Kidney epithelial cell (primary cell): ENCODE measurements at regions not wholly inside any gene's neighbourhood (a gene's known extent, or its start where the extent isn't known, plus 50 kb on each side); places are given as distances from the start of the nearest gene placed in this dataset.

Source experiments
- DNase-seq: peaks from one replicate; pipeline ENCODE4 v3.0.0-alpha.2; 2010; ENCODE audit warnings: low read depth
- H3K27me3 ChIP-seq: 2 replicates; pipeline ENCODE4 v1.6.0; 2011; ENCODE audit warnings: low read length; ENCODE audit not compliant: control insufficient read depth, insufficient read depth
- H3K36me3 ChIP-seq: 2 replicates; pipeline ENCODE4 v1.5.1; 2011; ENCODE audit warnings: low read length; ENCODE audit not compliant: control insufficient read depth, insufficient read depth
- H3K4me3 ChIP-seq: 2 replicates; pipeline ENCODE4 v1.5.1; 2011; ENCODE audit warnings: low read depth, mild to moderate bottlenecking, control low read depth, low read length
- TF ChIP-seq, protein P1 (sequence below): IDR thresholded peaks from 2 replicates; pipeline ENCODE4 v1.5.1; 2011; ENCODE audit warnings: mild to moderate bottlenecking, moderate library complexity, low read length, control low read depth, inconsistent platforms; ENCODE audit not compliant: insufficient read depth, poor library complexity, severe bottlenecking

DNA sequence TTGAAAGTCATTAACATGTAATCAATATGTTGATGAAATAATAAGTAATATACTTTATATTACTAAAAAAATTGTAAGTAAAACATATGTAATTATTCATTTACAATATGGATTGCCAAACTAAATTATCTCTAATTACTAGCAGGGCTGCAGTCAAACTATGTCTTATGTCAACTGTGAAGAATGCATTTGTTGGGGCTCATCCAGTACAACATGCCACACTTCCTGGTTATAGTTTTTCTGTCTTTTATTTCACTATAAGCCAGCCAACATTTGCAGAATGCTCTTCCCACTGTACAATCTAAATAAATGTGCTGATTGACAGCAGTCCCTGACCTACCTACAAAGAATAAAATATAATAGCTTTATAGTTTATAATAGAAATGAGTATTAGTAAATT is 975.4 kb upstream of the NDST4 start:
- DNase-seq = no peak
- TF ChIP-seq, protein P1, sequence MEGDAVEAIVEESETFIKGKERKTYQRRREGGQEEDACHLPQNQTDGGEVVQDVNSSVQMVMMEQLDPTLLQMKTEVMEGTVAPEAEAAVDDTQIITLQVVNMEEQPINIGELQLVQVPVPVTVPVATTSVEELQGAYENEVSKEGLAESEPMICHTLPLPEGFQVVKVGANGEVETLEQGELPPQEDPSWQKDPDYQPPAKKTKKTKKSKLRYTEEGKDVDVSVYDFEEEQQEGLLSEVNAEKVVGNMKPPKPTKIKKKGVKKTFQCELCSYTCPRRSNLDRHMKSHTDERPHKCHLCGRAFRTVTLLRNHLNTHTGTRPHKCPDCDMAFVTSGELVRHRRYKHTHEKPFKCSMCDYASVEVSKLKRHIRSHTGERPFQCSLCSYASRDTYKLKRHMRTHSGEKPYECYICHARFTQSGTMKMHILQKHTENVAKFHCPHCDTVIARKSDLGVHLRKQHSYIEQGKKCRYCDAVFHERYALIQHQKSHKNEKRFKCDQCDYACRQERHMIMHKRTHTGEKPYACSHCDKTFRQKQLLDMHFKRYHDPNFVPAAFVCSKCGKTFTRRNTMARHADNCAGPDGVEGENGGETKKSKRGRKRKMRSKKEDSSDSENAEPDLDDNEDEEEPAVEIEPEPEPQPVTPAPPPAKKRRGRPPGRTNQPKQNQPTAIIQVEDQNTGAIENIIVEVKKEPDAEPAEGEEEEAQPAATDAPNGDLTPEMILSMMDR = no peak
- Histone ChIP-seq H3K27me3 (no peaks in the 10 kb centered on the region), H3K36me3 (no peaks in the 10 kb centered on the region), H3K4me3 (no peak overlapping the region)

DNA sequence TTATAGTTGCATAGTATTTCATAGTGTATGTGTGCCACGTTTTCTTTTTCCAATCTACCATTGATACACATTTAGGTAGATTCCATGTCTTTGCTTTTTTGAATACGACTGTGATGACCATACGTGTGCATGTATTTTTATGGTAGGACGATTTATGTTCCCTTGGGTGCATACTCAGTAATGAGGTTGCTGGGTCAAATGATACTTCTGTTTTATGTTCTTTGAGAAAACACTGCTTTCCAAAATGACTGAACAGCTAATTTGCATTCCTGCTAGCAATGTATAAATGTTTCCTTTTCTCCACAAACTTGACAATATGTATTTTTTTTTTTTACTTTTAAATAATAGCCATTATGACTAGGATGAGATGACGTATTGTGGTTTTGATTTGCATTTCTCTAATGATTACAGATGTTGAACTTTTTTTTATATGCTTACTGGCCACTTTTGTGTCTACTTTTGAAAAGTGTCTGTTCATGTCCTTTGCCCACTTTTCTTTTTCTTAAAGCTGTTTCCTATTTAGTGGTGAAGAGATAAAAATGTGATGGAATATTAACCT is 969.5 kb upstream of the NDST4 start:
- no peak for DNase-seq
- TF ChIP-seq, protein P1 = no peak
- Histone ChIP-seq H3K27me3 (no peaks in the 10 kb centered on the region), H3K36me3 (no peaks in the 10 kb centered on the region), H3K4me3 (no peak overlapping the region)

DNA sequence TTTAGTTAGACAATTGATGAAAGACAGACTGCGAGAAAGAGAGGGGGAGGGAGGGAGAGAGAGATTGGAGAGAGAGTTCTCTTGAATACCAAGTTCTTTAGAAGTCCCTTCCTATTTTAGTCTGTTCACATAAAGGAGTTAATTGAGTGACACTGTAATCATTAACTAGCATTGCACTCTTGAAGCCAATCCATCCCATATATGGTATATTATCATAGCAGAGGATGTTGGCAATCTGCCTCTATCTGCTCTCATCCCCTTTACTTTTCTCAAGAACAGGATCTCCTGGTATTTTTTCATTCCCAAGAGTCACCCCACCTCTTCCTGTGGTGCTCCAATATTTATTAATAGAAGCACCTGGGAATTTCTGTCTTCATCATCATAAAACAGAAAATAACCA is 959.6 kb upstream of the NDST4 start:
- no peaks in the 10 kb centered on the region for H3K36me3 ChIP-seq
- H3K27me3 ChIP-seq = no peaks in the 10 kb centered on the region
- no peak overlapping the region for H3K4me3 ChIP-seq
- TF ChIP-seq, protein P1 = no peak
- DNase-seq = no peak

DNA sequence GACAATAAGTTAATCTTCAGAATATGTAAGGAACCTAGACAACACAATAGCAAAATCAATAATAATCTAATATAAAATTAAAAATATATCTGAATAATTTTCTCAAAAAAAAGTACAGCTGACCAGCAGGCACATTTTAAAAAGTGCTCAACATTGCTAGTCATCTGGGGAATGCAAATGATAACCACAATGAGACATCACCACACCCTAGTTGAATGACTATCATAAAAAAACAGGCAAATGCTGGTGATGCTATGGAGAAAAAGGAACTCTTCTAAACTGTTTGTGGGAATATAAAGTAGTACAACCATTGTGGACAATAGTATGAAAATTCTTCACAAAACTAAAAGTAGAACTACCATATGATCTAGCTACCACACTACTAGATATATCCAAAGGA is 956.9 kb upstream of the NDST4 start:
- H3K4me3 ChIP-seq = no peak overlapping the region
- H3K36me3 ChIP-seq = no peaks in the 10 kb centered on the region
- no peak for DNase-seq
- TF ChIP-seq, protein P1 = no peak
- no peaks in the 10 kb centered on the region for H3K27me3 ChIP-seq

DNA sequence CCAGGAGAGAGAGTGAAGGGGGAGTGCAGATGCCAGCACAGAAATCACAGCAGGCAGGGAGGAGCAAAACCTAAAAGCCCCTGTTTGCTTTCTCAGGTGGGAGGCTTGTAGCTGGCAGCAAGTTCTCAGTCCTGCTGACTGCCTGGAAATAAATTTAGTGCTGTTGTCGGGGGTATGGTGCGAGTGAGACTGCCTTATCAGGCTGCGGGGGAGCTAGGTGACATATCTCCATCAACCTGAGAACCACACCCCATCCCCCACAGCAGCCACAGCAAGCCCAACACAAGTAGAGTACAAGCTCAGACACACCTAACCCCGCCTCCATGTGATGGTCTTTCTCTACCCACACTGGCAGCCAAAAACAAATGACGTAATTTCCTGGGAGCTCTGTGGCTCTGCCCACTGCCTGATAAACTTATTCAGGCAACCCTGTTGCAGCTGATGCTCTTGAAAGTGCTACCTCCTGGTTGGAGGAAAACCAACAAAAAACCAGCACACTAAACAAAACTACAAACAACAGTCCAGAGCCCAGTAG is 953.4 kb upstream of the NDST4 start:
- H3K4me3 ChIP-seq = no peak overlapping the region
- H3K36me3 ChIP-seq = no peaks in the 10 kb centered on the region
- TF ChIP-seq, protein P1 = no peak
- H3K27me3 ChIP-seq = no peaks in the 10 kb centered on the region
- DNase-seq = no peak

DNA sequence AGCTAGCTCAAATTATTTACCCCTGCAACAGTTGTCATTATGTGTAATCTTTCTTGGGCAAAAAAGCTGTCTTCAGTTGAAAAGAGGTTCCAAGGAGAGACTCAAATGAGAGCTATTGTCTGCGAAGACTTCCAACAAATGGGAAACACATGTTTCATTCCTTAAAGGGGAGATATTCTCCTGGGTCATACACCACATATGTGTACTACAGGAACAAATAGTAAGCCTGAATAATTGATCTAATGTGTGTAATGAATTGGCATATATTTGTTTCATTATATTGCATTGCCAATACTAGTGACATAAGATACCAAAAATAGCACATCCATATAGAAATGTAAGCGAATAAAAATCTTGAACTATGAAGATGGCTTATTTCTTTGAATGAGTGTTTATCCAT is 950.9 kb upstream of the NDST4 start:
- H3K27me3 ChIP-seq = no peaks in the 10 kb centered on the region
- DNase-seq = no peak
- TF ChIP-seq, protein P1 = no peak
- H3K4me3 ChIP-seq = no peak overlapping the region
- no peaks in the 10 kb centered on the region for H3K36me3 ChIP-seq
